Stomach smooth muscle (tissue), 2 donors: ENCODE measurements at regions not wholly inside any gene's neighbourhood (a gene's known extent, or its start where the extent isn't known, plus 50 kb on each side); places are given as distances from the start of the nearest gene placed in this dataset.

ENCODE experiments used
- H3K27ac ChIP-seq: one replicate; pipeline ENCODE4 v1.7.0; 2013; ENCODE audit warnings: mild to moderate bottlenecking, low read length, inconsistent platforms
- H3K27me3 ChIP-seq, 2 donors: one replicate each; pipeline ENCODE4 v1.7.0; 2013; ENCODE audit warnings: low read length in 2 of 2; ENCODE audit not compliant: insufficient read depth in 2 of 2, control insufficient read depth in 1 of 2
- H3K36me3 ChIP-seq, 2 donors: one replicate each; pipeline ENCODE4 v1.7.0; 2013; ENCODE audit warnings: low read length in 2 of 2; ENCODE audit not compliant: control insufficient read depth in 2 of 2, insufficient read depth in 2 of 2
- H3K4me1 ChIP-seq: one replicate; pipeline ENCODE4 v1.7.0; 2013; ENCODE audit warnings: low read length; ENCODE audit not compliant: control insufficient read depth, insufficient read depth
- H3K4me3 ChIP-seq, 2 donors: one replicate each; pipeline ENCODE4 v1.7.0; 2013; ENCODE audit warnings: low read length in 2 of 2
- H3K9ac ChIP-seq, 2 donors: one replicate each; pipeline ENCODE4 v1.7.0; 2013; ENCODE audit warnings: low read length in 2 of 2, mild to moderate bottlenecking in 1 of 2
- H3K9me3 ChIP-seq, 2 donors: one replicate each; pipeline ENCODE4 v1.7.0; 2013; ENCODE audit warnings: low read length in 2 of 2; ENCODE audit not compliant: control insufficient read depth in 2 of 2
- donor health status: healthy.
- donor health status: Pancreatic carcinoma.

DNA sequence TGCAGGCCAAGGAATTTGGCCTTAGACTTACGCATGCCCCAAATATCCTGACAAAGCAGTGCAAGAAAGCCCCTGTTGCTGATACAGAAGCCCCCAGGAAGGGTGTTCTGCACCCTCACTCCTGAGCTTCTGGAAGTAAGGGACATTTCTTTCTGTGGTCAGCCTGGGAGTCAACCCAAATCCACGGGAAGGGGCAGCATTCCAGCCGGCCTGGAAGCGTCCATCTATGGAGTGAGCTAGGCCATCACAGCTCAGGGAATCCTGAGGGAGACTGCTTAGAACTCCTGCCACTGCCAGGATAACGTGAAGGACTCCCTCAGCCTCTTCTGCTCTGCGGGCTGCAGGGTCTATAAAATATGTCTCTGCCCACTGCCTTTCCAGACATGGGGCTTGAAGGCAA lies 173.9 kb downstream of the ANAPC1 start:
- Histone ChIP-seq H3K27ac (no peak overlapping the region), H3K4me3 (no peak overlapping the region), H3K27me3 (no peaks in the 10 kb centered on the region), H3K36me3 (no peaks in the 10 kb centered on the region), H3K4me1 (peaks cover 3% of the 10 kb centered on the region), H3K9me3 (no peaks in the 10 kb centered on the region), H3K9ac (no peak overlapping the region)

DNA sequence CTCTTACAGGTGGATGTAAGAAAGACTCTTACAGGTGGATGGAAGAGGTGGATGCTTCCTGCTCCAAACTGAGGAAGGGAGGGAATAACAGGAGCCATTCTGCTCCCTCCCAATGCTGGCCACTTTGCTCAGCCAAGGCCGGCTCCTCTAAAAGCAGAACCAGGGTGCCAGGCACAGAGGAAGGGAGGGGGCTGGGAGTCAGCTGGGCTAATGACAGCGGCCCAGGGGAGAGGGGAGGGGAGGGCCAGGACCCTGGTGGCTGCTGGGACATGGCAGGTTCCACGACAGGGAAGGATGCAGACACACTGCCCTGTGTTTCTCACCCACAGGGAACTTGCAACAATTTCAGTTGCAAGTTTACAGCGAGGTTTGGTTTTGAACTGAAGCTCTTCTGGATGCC lies 173.4 kb downstream of the ANAPC1 start:
- no peak overlapping the region for H3K4me3 ChIP-seq
- H3K27ac ChIP-seq, result no peak overlapping the region
- H3K9ac ChIP-seq, result no peak overlapping the region
- no peaks in the 10 kb centered on the region for H3K36me3 ChIP-seq
- H3K9me3 ChIP-seq, result no peaks in the 10 kb centered on the region
- no peaks in the 10 kb centered on the region for H3K27me3 ChIP-seq
- H3K4me1 ChIP-seq, result peaks cover 3% of the 10 kb centered on the region

DNA sequence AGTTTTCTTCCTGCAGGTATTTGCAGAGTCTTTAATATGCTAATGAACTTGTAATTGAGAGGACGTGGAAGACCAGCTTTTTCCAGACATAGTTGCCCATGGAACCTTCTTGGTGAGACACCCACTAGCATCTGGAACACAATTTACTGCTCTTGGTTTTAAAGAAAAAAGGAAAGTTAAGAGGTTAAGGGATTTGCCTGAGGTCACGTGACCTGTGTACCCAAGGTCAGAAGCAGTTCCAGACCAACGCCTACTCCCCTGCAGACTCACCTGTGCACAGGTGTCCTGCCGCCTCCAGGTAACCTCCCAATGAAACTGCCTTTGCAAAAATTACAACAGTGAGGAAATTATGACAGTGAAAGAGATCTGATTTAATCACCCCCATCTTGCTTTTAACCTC lies 172.7 kb downstream of the ANAPC1 start:
- no peak overlapping the region for H3K9ac ChIP-seq
- no peak overlapping the region for H3K27ac ChIP-seq
- H3K9me3 ChIP-seq, result no peaks in the 10 kb centered on the region
- H3K4me1 ChIP-seq, result peaks cover 3% of the 10 kb centered on the region
- H3K4me3 ChIP-seq, result no peak overlapping the region
- H3K27me3 ChIP-seq, result no peaks in the 10 kb centered on the region
- H3K36me3 ChIP-seq, result no peaks in the 10 kb centered on the region

DNA sequence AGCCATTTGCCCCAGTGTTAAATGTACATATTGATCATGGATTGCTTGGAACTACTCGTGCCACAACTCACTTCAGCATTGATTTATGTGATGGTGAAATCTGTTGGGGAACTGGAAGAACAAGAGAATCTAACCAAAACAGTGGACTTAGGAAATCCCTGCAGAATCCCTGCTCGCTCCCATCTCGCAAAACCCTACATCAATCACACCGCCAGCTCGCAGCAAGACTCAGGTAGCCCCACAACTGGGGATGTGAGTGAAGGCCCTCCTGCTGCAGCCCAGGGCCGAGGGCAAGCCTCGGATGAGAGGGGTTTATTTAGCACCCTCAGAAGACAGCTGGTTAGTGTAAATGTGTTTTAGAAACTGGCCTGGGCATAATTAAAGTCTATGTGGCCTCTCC lies 171.6 kb downstream of the ANAPC1 start:
- Histone ChIP-seq H3K27ac (no peak overlapping the region), H3K9ac (no peak overlapping the region), H3K9me3 (no peaks in the 10 kb centered on the region), H3K27me3 (no peaks in the 10 kb centered on the region), H3K4me1 (peaks cover 3% of the 10 kb centered on the region), H3K36me3 (no peaks in the 10 kb centered on the region), H3K4me3 (no peak overlapping the region)

DNA sequence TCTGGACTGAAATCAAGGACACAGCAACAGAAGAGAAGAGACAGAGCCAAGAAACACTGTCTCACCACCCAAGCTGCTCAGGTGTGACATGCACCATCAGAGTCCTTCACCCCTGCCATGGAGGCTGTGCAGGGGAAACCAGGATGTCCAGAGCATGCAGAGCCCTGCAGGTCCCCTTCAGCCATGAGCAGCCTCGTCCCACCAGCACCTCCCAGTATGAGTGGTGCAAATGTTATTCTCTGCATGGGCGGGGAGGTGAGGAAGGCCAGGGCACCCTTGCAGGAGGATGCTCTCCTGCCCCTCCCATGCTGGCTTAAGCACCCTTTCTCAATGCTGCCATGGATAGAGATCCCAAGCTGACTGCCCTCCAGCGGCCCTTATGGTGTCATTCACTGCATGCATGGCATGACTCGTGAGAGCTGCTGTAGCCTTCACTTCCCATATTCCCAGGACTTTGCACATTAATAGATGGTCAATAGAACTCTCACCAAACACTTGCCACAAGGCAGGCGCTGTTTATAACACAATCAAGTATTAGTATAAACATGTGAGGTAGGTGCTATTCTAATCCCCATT lies 171.0 kb downstream of the ANAPC1 start:
- no peak overlapping the region for H3K9ac ChIP-seq
- no peak overlapping the region for H3K27ac ChIP-seq
- peaks cover 3% of the 10 kb centered on the region for H3K4me1 ChIP-seq
- H3K9me3 ChIP-seq, result no peaks in the 10 kb centered on the region
- H3K36me3 ChIP-seq, result no peaks in the 10 kb centered on the region
- H3K4me3 ChIP-seq, result no peak overlapping the region
- no peaks in the 10 kb centered on the region for H3K27me3 ChIP-seq

DNA sequence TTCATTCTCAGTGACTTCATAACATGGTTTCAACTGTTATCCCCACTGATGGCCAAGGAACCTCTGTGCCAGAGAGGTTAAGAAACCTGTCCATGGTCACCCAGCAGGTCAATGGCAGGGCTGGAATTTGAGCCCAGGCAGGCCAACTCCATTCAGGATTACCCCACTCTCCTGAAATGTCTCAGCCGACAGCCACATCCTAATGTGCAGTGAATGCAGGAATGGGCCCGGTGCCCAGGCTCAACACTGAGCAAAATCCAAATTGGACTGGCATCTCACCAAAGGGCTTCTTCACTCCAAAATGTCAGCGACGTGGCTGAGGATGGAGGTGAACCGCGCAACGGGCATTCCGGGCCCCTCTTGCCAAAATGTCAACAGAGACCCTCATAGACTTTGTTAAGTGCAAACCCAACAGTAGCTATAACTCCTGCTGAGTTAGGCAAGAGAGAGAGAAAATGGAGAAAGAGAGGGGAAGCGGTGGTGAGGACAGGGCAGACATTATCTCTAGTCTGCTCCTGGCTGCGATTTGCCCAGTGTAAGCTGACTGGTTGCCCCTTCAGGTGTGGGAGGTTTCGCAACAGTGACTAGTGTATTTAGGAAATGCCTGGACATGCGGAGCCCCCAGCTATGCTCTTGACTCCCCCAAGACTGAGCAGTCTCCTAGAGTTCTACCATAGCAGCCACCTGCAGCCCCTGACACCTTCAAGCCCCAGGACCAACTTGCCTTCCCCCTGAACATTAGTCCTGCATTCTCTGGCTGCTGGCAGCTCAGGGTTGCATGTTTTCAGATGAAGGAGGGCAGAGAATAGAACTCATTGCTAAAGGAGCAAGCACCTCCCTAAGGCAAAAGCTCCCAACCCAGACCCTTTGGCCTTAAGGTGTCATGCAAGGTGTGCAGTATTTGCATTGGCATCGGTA lies 167.7 kb downstream of the ANAPC1 start:
- H3K36me3 ChIP-seq, result no peaks in the 10 kb centered on the region
- H3K27ac ChIP-seq, result no peak overlapping the region
- H3K27me3 ChIP-seq, result no peaks in the 10 kb centered on the region
- no peaks in the 10 kb centered on the region for H3K4me1 ChIP-seq
- no peak overlapping the region for H3K9ac ChIP-seq
- H3K9me3 ChIP-seq, result no peaks in the 10 kb centered on the region
- no peak overlapping the region for H3K4me3 ChIP-seq

DNA sequence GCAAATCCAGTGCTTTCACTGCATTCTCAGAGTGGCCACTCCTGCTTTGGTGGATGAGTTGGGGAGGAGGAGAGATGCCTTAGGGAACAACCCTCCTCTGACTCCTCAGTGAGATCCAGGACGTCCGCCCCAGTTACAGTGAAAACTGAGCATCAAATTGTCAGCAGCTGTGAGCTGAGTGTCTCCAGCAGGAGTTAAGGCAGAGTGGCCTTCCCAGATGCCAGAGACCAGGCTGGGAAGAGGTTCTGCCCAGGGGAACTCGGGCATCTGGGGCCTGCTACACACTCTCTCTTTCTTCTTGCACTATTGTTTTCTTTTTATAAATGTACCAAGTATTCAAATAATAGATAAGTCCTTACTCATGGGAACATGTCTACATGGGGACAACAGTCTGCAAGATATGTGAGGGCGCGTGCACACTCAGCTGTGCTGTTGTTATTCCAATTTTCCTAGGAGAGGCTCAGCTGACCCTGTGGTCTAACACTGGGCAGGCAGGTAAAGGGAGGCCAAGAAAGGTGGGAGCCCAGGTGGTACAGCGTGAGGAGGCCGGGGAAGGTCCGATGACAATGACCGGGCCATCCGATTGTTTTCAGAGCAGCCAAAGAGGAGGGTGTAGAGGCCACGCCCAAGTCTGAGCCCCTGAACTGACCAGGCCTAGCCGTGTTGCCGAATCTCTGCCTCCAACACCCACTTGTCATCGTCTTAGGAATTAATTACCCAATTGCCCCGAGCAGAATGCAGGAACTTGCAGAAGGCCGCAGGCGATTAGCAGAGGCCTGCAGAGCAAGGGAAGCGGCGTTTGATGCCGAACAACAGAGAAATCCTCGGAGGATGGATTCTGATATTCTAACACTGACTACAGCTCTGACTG lies 166.9 kb downstream of the ANAPC1 start:
- Histone ChIP-seq H3K27me3 (no peaks in the 10 kb centered on the region), H3K9me3 (no peaks in the 10 kb centered on the region), H3K9ac (no peak overlapping the region), H3K36me3 (no peaks in the 10 kb centered on the region), H3K4me3 (no peak overlapping the region), H3K4me1 (no peaks in the 10 kb centered on the region), H3K27ac (no peak overlapping the region)
